HG02884 (cell line): ENCODE measurements at regions not wholly inside any gene's neighbourhood (a gene's known extent, or its start where the extent isn't known, plus 50 kb on each side); places are given as distances from the start of the nearest gene placed in this dataset.
"Not testable (repeated sequence)": the region's sequence is repeated elsewhere in the genome, so short reads cannot be mapped to it uniquely, and the experiment has no call there.

Experiments
- ATAC-seq: cut with Tn5 transposase; IDR thresholded peaks from one replicate; pipeline ENCODE4 v1.9.1; 2021; ENCODE audit warnings: mild to moderate bottlenecking, moderate library complexity; ENCODE audit not compliant: unreplicated experiment

DNA sequence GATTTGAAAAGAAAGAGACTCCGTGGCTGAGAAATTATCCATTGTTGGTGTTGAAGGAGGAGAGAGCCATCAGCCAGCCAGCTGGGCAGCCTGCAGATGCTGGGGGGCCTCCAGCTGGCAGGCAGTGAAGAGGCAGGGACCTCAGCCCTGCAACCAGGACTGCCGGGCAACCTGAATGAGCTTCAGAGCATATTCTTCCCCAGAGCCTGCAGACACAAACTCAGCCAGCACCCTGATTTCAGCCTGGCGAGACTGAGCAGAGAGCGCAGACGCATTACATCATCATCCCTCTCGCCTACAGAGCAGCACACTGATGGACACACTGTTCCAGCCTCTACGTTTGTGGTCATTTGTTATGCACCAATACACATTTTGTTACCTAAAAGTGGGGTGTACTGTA lies 150.7 kb upstream of the RAB6C start:
- no peak for ATAC-seq

DNA sequence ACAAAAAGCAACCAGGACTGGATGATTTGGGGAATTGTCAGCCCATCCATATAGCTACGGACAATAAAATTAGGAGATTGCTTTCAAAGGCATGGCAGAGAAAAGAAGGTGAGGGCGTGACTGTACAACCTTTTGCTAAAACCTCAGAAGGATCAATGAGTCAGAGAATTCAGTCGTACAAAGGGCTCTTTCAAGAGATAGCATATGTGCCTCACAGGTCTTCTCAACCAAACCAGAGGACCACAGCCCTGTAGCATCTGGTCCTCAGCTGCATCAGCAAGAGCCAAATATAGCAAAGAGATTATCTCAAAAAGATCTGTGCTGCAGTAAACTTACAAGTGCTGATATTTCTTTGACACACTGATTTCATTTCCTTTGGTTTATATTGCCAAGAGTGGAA lies 149.9 kb upstream of the RAB6C start:
- ATAC-seq, result no peak

DNA sequence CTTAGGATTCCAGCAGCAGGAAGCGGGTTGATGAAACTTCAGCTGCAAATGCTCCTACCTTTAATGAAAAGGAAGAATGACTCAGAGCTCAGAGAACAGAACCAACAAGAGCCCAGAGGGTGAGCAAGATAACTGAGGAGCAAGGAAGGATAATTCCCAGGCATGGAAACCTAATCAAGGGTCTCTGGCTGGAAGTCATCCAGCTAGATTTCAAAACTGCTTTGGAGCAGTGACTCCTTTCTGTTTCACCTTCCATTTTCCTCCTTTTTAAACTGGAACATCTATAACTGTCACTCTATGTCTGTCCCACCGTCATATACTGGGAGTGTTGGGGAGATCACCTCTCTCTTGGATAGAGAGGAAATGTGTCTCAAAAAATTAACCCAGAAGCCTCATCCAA lies 148.4 kb upstream of the RAB6C start:
- no peak for ATAC-seq

GRCh38 chr2:129833465-129833864 lies 146.0 kb upstream of the RAB6C start:
- ATAC-seq, result not testable (repeated sequence)

DNA sequence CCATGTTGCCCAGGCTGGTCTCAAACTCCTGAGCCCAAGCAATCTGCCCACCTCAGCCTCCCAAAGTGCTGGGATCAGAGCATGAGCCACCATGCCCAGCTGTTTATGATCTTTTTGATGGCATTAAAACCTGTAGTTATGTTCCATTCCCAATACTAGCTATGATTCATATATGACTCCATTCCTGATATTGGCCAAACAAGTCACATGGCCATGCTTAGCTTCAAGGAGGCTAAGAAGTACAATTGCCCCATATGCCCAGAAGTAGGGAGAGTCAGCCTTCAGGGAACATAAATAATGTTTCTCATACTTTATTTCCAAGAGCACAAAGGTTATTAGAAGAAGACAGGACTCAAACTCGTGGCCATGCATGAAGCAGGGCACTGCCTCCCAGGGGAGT lies 132.4 kb upstream of the RAB6C start:
- ATAC-seq, result no peak

- ATAC-seq, result peak; percentile 87
Measured at GRCh38 chr2:129849559-129850160, 129.8 kb upstream of the RAB6C start.

DNA sequence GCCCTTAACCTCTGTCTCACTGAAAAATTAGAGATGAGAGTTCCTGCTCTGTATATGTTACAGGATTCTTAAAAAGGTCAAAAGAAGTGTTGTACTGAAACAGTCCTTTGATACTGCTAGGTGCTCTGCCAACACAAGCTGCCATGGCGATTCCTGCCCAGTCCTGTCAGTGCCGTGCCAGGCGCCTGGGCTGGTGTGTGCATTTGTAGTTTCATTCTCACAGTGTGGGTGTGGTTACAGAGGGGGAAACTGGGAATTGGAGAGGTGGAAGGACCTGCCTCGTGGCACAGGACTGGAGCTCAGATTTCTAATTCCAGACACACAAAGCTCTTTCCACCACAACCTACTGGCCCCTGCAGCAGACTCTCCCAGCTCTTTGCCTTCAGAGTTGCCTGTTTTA lies 122.3 kb upstream of the RAB6C start:
- ATAC-seq, result no peak

- no peak for ATAC-seq
Measured at GRCh38 chr2:129859175-129859574, 120.3 kb upstream of the RAB6C start.

GRCh38 chr2:129860088-129860487 lies 119.4 kb upstream of the RAB6C start:
- ATAC-seq, result no peak

DNA sequence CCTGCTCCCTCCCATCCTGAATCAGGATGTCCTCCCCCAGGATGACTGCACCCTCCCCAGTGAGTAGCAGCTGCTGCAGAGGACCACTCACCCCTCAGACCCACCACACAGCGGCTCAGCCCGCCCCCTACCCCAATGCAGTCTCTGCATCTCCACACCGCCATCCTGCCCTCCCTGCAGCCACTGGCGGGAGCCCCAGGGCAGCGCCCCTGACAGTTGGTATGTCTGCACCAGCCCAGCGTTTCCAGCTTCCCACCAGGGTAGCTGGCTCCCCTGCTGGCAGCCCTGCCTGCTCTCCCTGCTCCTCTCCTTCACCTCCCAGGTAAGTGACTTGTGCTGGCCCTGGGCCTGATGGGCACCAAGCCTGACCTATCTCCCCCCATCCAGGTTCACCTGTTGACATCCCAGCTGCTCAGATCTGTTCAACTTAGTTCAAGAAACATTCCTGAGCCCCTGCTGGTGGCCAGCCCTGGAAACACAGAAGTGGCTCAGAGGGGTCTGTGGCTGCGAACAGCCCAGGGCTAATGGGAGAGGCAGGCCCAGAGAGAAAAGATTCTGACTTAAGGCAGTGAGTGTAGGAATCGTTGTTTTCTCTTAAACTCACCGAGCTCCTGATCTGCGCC lies 117.7 kb upstream of the RAB6C start:
- no peak for ATAC-seq

GRCh38 chr2:129862668-129863067 lies 116.8 kb upstream of the RAB6C start:
- no peak for ATAC-seq

GRCh38 chr2:129863350-129863749 lies 116.1 kb upstream of the RAB6C start:
- ATAC-seq, result no peak

GRCh38 chr2:129864719-129865118 lies 114.7 kb upstream of the RAB6C start:
- no peak for ATAC-seq

DNA sequence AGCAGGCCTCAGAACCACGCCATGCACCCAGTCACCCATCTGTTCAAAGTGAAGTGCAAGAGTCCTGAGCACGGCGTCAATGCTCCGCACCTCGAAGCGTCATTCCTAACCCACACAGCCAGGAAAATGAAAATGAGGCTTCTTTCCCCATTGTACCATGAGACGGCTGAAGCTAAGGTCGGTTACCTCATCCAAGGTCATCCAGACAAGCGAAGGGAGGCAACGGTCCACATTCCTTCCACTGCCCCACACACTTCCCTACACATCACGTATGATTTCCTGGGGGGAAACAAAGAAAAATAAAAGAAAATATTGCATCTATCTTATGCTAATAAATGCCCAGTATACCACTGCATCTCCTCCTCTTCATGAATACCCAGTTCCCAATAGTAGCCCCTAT lies 113.5 kb upstream of the RAB6C start:
- ATAC-seq, result no peak

- ATAC-seq, result no peak
Measured at GRCh38 chr2:129866391-129866790, 113.1 kb upstream of the RAB6C start.

DNA sequence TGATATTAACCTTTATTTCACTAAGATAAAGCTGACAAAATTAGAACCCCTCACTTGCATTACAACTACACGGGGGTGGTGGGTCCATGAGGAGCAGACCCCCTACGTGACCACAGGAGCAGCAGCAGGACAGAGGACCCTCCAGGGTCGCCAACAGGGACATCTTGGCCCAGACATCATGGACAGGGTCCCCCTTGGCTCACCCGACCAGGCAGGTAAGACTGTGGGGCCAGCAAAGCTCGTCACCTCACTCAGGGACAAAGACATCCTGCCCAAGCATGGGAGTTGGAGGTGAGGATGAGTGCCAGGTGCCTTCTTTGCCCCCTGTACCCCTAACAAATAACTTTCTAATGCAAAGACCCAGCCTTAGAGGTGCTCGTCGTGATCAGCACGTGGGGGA lies 111.3 kb upstream of the RAB6C start:
- ATAC-seq, result no peak

DNA sequence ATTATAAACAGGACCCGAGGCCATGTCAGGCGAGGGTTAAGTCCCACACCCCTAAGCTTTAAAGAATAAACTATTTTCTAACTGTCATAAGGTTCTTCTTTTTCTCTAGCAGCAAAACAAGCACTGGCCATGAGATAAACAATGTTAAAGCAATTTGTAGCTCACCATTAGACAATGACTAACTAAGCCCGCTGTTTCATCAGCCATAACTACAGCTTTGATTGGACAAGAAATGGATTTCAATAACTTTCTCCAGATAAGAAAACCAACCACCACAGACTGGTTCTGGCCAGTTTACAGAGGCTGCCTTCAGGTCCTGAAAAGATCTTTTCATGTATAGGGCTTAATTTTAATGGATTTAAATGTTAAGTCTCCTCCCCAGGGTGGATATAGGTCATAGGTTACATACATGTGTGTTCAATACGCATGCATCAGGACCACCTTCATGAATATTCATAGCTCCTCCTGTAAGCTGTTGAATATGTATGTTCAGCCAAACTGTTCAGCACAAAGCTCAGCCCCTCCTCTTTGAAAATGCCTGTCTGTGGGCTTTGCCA lies 108.7 kb upstream of the RAB6C start:
- no peak for ATAC-seq

GRCh38 chr2:129872446-129872845 lies 107.0 kb upstream of the RAB6C start:
- ATAC-seq, result no peak

GRCh38 chr2:129876541-129876940 lies 102.9 kb upstream of the RAB6C start:
- ATAC-seq, result no peak

DNA sequence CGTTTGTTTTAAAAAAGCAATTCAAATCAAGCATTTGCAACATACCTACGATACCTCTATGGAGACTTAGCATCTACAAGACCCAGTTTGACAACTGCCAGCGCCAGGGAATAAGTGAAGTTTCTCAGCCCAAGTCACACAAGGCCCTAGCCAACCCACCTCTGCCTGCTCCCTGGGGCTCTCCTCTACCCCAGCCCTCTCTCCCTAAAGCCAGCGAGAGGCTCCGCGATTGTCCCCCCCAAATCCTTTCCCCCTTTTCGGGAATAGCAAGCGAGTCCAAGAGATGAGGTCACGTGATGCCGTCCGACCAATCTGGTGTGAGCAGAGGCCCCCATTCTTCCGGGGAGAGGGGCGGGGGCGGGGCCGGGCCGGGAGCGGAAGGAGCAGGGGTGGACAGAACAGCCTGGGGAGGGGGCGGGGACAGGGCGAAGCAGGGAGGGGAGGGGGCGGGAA lies 102.2 kb upstream of the RAB6C start:
- peak; percentile 86 for ATAC-seq

GRCh38 chr2:129877795-129878775 lies 101.4 kb upstream of the RAB6C start:
- ATAC-seq, result peak; percentile 29
